Endothelial cell (in vitro differentiated cells): ENCODE measurements at regions not wholly inside any gene's neighbourhood (a gene's known extent, or its start where the extent isn't known, plus 50 kb on each side); places are given as distances from the start of the nearest gene placed in this dataset.

Experiments
- DNase-seq: peaks from one replicate; pipeline ENCODE4 v3.0.0; 2021; ENCODE audit warnings: low spot score
- H3K27ac Mint-ChIP-seq: one replicate; pipeline ENCODE4 v1.8.0; 2021; ENCODE audit warnings: mixed read lengths, inconsistent platforms; ENCODE audit not compliant: unreplicated experiment
- H3K27me3 Mint-ChIP-seq: one replicate; pipeline ENCODE4 v1.8.0; 2021; ENCODE audit warnings: mild to moderate bottlenecking, moderate library complexity, mixed read lengths, inconsistent platforms; ENCODE audit not compliant: unreplicated experiment
- H3K36me3 Mint-ChIP-seq: one replicate; pipeline ENCODE4 v1.8.0; 2021; ENCODE audit warnings: mild to moderate bottlenecking, low read depth, mixed read lengths, inconsistent platforms; ENCODE audit not compliant: unreplicated experiment
- H3K4me1 Mint-ChIP-seq: one replicate; pipeline ENCODE4 v1.8.0; 2021; ENCODE audit warnings: mild to moderate bottlenecking, mixed read lengths, inconsistent platforms; ENCODE audit not compliant: unreplicated experiment
- H3K4me3 Mint-ChIP-seq: one replicate; pipeline ENCODE4 v1.8.0; 2021; ENCODE audit warnings: mild to moderate bottlenecking, mixed read lengths, inconsistent platforms; ENCODE audit not compliant: unreplicated experiment
- H3K9me3 Mint-ChIP-seq: one replicate; pipeline ENCODE4 v1.8.0; 2021; ENCODE audit warnings: mixed read lengths, inconsistent platforms; ENCODE audit not compliant: unreplicated experiment
- CTCF ChIP-seq: fragments of 200-600 bp; sonication (generic); IDR thresholded peaks from one replicate; pipeline ENCODE4 v1.5.0; 2021; ENCODE audit warnings: antibody characterized with exemption; ENCODE audit not compliant: unreplicated experiment

GRCh38 chr1:192732787-192733186 is 76.1 kb upstream of the RGS2 start:
- Mint-ChIP-seq H3K9me3 (no peaks in the 10 kb centered on the region), H3K27ac (no peak overlapping the region), H3K4me3 (no peak overlapping the region), H3K4me1 (no peaks in the 10 kb centered on the region), H3K27me3 (no peaks in the 10 kb centered on the region), H3K36me3 (no peaks in the 10 kb centered on the region)
- peak; percentile 42 for TF ChIP-seq CTCF
- no peak for DNase-seq

- no peak for DNase-seq
- H3K4me3 Mint-ChIP-seq = no peak overlapping the region
- H3K4me1 Mint-ChIP-seq = no peaks in the 10 kb centered on the region
- H3K27me3 Mint-ChIP-seq = no peaks in the 10 kb centered on the region
- no peak overlapping the region for H3K27ac Mint-ChIP-seq
- no peaks in the 10 kb centered on the region for H3K36me3 Mint-ChIP-seq
- H3K9me3 Mint-ChIP-seq = no peaks in the 10 kb centered on the region
- no peak for TF ChIP-seq CTCF
Measured at GRCh38 chr1:192735298-192735915, 73.4 kb upstream of the RGS2 start.

GRCh38 chr1:192737306-192737705 is 71.5 kb upstream of the RGS2 start:
- DNase-seq = no peak
- Mint-ChIP-seq H3K4me3 (no peak overlapping the region), H3K27ac (no peak overlapping the region), H3K27me3 (no peaks in the 10 kb centered on the region), H3K9me3 (no peaks in the 10 kb centered on the region), H3K4me1 (no peaks in the 10 kb centered on the region), H3K36me3 (no peaks in the 10 kb centered on the region)
- no peak for TF ChIP-seq CTCF

GRCh38 chr1:192739476-192740184 is 69.2 kb upstream of the RGS2 start:
- Mint-ChIP-seq H3K4me3 (no peak overlapping the region), H3K9me3 (no peaks in the 10 kb centered on the region), H3K27ac (no peak overlapping the region), H3K4me1 (no peaks in the 10 kb centered on the region), H3K36me3 (no peaks in the 10 kb centered on the region), H3K27me3 (no peaks in the 10 kb centered on the region)
- TF ChIP-seq CTCF = no peak
- DNase-seq = no peak

- Mint-ChIP-seq H3K9me3 (no peaks in the 10 kb centered on the region), H3K4me1 (peaks cover under 1% of the 10 kb centered on the region)
- DNase-seq = no peak
Measured at GRCh38 chr1:192740214-192740613, 68.6 kb upstream of the RGS2 start.

More at GRCh38 chr1:192740214-192740613, 68.6 kb upstream of the RGS2 start:
- Mint-ChIP-seq H3K27ac (no peak overlapping the region), H3K4me3 (no peak overlapping the region), H3K27me3 (no peaks in the 10 kb centered on the region), H3K36me3 (no peaks in the 10 kb centered on the region)
- no peak for TF ChIP-seq CTCF
